C4-2B (cell line): ENCODE measurements at regions not wholly inside any gene's neighbourhood (a gene's known extent, or its start where the extent isn't known, plus 50 kb on each side); places are given as distances from the start of the nearest gene placed in this dataset.

Experiments used
- CTCF ChIP-seq: fragments of 450-650 bp; conservative IDR thresholded peaks from 2 replicates; pipeline ENCODE4 v1.5.1; 2017; ENCODE audit warnings: mild to moderate bottlenecking
- ZFX ChIP-seq: fragments of 450-650 bp; IDR thresholded peaks from 2 replicates; pipeline ENCODE4 v1.6.1; 2017

- TF ChIP-seq CTCF (no peak), ZFX (no peak)
Measured at GRCh38 chr1:94757931-94758330, 62.2 kb upstream of the SLC44A3 start.
